HL-60 (cell line): ENCODE measurements at regions not wholly inside any gene's neighbourhood (a gene's known extent, or its start where the extent isn't known, plus 50 kb on each side); places are given as distances from the start of the nearest gene placed in this dataset.
"Not testable (repeated sequence)": the region's sequence is repeated elsewhere in the genome, so short reads cannot be mapped to it uniquely, and the experiment has no call there.

ENCODE experiments used
- DNase-seq, 2 experiments: peaks; one replicate each; pipeline ENCODE4 v3.0.0-alpha.2; 2010 to 2020; ENCODE audit warnings: low read depth in 1 of 2, low spot score in 1 of 2
- H3K27ac ChIP-seq: fragments of 250-450 bp; sonication (Bioruptor Pico); replicated peaks from 2 replicates; pipeline ENCODE4 v1.5.1; 2020; ENCODE audit warnings: mild to moderate bottlenecking, moderate library complexity
- H3K27me3 ChIP-seq: fragments of 250-450 bp; sonication (Bioruptor Pico); 2 replicates; pipeline ENCODE4 v1.5.1; 2021; ENCODE audit warnings: mild to moderate bottlenecking, moderate library complexity; ENCODE audit not compliant: insufficient read depth, poor library complexity, severe bottlenecking
- H3K4me3 ChIP-seq: replicated peaks from 2 replicates; pipeline ENCODE4 v1.5.1; 2011; ENCODE audit warnings: mild to moderate bottlenecking, control low read depth, low read length; ENCODE audit not compliant: insufficient read depth
- GABPA ChIP-seq: IDR thresholded peaks from 2 replicates; pipeline ENCODE4 v1.6.1; 2012; ENCODE audit warnings: low read depth
- POLR2AphosphoS5 ChIP-seq: IDR thresholded peaks from 2 replicates; pipeline ENCODE4 v1.6.1; 2012; ENCODE audit warnings: low read depth
- SPI1 ChIP-seq: IDR thresholded peaks from 2 replicates; pipeline ENCODE4 v1.6.1; 2012; ENCODE audit warnings: low read depth, mild to moderate bottlenecking, borderline replicate concordance
- TF ChIP-seq, protein P1 (sequence below): IDR thresholded peaks from one replicate; pipeline ENCODE4 v1.5.1; 2011; ENCODE audit warnings: low read length, control low read depth, inconsistent platforms; ENCODE audit not compliant: insufficient read depth
- TF ChIP-seq, protein P2 (sequence below): IDR thresholded peaks from 2 replicates; pipeline ENCODE4 v1.6.1; 2012; ENCODE audit warnings: low read depth; ENCODE audit not compliant: insufficient replicate concordance

DNA sequence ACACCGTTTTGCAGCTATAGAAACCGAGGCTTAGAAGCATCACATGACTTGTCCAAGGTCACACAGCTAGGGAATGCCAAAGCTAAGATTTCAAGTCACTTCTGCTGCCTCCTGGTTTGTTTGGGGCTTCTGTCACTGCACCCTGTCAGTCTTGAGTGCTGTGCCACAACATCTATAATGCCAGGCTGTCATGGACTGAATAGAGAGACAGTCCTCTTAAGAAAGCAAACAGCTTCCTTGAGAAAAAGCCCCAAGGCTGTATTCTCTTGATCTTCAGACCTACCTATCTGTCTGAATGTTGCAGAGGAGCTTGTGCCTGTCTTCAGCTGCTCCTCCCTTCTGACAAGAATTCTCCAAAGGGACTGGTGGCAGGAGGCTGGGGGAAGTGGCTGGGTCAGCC is 81.6 kb downstream of the OLFM4 start:
- Histone ChIP-seq H3K27me3 (no peaks in the 10 kb centered on the region), H3K27ac (no peak overlapping the region), H3K4me3 (no peak overlapping the region)
- no peak for DNase-seq
- TF ChIP-seq, protein P1, sequence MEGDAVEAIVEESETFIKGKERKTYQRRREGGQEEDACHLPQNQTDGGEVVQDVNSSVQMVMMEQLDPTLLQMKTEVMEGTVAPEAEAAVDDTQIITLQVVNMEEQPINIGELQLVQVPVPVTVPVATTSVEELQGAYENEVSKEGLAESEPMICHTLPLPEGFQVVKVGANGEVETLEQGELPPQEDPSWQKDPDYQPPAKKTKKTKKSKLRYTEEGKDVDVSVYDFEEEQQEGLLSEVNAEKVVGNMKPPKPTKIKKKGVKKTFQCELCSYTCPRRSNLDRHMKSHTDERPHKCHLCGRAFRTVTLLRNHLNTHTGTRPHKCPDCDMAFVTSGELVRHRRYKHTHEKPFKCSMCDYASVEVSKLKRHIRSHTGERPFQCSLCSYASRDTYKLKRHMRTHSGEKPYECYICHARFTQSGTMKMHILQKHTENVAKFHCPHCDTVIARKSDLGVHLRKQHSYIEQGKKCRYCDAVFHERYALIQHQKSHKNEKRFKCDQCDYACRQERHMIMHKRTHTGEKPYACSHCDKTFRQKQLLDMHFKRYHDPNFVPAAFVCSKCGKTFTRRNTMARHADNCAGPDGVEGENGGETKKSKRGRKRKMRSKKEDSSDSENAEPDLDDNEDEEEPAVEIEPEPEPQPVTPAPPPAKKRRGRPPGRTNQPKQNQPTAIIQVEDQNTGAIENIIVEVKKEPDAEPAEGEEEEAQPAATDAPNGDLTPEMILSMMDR: no peak

DNA sequence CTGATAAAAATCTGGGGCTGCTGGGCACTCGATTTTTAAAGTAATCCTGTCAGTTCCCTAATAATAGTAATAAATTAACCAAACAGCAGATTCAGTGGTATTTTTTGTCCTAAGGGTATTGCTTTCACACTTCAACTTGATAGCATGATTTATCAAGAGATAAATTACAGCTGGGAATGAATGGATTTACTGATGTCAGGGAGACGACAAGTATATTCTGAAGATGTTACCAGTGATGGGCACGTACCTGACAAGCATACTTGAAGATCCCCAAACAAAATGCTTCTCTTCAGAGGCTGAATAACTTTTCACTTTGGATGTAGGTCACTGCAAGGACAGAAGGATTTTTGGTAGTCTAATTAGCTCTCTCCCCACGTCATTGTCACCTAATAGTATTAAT is 82.0 kb downstream of the OLFM4 start:
- DNase-seq: no peak
- Histone ChIP-seq H3K4me3 (no peak overlapping the region), H3K27ac (no peak overlapping the region), H3K27me3 (no peaks in the 10 kb centered on the region)
- TF ChIP-seq, protein P1: no peak
- TF ChIP-seq POLR2AphosphoS5 (no peak), GABPA (no peak), SPI1 (no peak)
- TF ChIP-seq, protein P2, sequence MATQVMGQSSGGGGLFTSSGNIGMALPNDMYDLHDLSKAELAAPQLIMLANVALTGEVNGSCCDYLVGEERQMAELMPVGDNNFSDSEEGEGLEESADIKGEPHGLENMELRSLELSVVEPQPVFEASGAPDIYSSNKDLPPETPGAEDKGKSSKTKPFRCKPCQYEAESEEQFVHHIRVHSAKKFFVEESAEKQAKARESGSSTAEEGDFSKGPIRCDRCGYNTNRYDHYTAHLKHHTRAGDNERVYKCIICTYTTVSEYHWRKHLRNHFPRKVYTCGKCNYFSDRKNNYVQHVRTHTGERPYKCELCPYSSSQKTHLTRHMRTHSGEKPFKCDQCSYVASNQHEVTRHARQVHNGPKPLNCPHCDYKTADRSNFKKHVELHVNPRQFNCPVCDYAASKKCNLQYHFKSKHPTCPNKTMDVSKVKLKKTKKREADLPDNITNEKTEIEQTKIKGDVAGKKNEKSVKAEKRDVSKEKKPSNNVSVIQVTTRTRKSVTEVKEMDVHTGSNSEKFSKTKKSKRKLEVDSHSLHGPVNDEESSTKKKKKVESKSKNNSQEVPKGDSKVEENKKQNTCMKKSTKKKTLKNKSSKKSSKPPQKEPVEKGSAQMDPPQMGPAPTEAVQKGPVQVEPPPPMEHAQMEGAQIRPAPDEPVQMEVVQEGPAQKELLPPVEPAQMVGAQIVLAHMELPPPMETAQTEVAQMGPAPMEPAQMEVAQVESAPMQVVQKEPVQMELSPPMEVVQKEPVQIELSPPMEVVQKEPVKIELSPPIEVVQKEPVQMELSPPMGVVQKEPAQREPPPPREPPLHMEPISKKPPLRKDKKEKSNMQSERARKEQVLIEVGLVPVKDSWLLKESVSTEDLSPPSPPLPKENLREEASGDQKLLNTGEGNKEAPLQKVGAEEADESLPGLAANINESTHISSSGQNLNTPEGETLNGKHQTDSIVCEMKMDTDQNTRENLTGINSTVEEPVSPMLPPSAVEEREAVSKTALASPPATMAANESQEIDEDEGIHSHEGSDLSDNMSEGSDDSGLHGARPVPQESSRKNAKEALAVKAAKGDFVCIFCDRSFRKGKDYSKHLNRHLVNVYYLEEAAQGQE: no peak

DNA sequence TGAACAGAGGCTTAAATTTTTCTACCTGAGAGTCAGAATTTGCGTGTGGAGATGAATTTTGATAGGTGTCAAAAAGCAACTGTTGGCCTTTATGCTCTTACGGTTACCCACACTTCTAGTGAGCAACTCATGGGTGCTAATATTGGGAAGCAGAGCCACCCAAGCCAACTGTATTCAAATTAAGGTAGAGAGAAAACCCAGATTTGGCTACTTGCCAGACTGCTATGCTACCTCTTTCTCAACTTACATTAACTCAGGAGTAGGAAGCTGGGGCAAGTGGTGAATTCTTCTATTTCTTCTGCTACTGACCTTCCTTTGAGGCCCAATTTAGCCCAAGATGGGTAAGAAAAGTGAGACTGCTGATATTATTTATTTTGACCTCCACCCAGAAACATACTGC is 83.9 kb downstream of the OLFM4 start:
- no peak overlapping the region for H3K4me3 ChIP-seq

DNA sequence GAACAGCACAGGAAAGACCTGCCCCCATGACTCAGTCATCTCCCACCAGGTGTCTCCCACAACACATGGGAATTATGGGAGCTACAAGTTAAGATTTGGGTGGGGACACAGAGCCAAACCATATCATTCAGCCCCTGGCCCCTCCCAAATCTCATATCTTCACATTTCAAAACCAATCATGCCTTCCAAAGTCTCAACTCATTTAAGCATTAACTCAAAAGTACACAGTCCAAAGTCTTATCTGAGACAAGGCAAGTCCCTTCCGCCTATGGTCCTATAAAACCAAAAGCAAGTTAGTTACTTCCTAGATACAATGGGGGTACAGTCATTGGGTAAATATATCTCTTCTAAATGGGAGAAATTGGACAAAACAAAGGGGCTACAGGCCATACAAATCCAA is 88.4 kb downstream of the OLFM4 start:
- H3K4me3 ChIP-seq, DNase-seq, H3K27me3 ChIP-seq, H3K27ac ChIP-seq: not testable (repeated sequence)

More for the DNA sequence above, 83.9 kb downstream of the OLFM4 start:
- H3K27ac ChIP-seq: no peak overlapping the region
- no peaks in the 10 kb centered on the region for H3K27me3 ChIP-seq
- TF ChIP-seq POLR2AphosphoS5 (no peak), SPI1 (no peak), GABPA (no peak)
- TF ChIP-seq, protein P2: no peak
- TF ChIP-seq, protein P1: no peak
- peak in 1 of 2 experiments; percentile 10 for DNase-seq
